ENCODE measurements at regions not wholly inside any gene's neighbourhood (a gene's known extent, or its start where the extent isn't known, plus 50 kb on each side); places are given as distances from the start of the nearest gene placed in this dataset.

DNA sequence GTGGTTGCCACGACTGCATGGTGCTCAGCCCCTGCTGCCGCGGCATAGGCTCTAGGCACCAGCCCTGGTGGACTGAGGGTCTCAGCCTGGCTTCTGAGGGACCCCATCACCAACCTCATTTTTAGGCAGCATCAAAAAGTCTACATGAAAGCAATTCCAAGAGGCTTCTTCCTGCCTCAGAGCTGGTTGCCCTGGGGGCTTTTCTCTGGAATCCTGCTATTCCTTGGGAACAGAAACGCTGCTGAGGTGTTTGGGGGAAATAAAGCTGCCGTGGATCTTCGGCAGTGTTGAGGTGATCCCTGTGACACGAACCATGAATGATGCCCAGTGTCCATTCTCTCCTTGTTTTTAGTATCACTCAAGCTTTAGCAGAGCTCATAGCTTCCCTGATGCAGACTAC, 148.4 kb upstream of the LRFN2 start:
- no peak for TF ChIP-seq KDM5A (IDR thresholded peaks at IDR 0.05; ENCODE audit: low read length)
- TF ChIP-seq POLR2AphosphoS5 (IDR thresholded peaks at IDR 0.05; ENCODE audit: low read depth, low read length), result no peak
- TF ChIP-seq POU5F1 (IDR thresholded peaks at IDR 0.05; ENCODE audit: low read depth, low read length), result no peak
- TF ChIP-seq, protein P1, sequence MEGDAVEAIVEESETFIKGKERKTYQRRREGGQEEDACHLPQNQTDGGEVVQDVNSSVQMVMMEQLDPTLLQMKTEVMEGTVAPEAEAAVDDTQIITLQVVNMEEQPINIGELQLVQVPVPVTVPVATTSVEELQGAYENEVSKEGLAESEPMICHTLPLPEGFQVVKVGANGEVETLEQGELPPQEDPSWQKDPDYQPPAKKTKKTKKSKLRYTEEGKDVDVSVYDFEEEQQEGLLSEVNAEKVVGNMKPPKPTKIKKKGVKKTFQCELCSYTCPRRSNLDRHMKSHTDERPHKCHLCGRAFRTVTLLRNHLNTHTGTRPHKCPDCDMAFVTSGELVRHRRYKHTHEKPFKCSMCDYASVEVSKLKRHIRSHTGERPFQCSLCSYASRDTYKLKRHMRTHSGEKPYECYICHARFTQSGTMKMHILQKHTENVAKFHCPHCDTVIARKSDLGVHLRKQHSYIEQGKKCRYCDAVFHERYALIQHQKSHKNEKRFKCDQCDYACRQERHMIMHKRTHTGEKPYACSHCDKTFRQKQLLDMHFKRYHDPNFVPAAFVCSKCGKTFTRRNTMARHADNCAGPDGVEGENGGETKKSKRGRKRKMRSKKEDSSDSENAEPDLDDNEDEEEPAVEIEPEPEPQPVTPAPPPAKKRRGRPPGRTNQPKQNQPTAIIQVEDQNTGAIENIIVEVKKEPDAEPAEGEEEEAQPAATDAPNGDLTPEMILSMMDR (IDR thresholded peaks at IDR 0.05; ENCODE audit: control extremely low read depth in 1 of 3, insufficient read depth in 1 of 3, low read depth in 1 of 3, low read length in 3 of 3), result no peak
- no peak for TF ChIP-seq CBX5 (IDR thresholded peaks at IDR 0.05; ENCODE audit: low read depth, low read length)
- no peak for TF ChIP-seq GABPA (IDR thresholded peaks at IDR 0.05; ENCODE audit: borderline replicate concordance, insufficient read depth, low read length)
